Skeletal muscle satellite cell (primary cell): ENCODE measurements at regions not wholly inside any gene's neighbourhood (a gene's known extent, or its start where the extent isn't known, plus 50 kb on each side); places are given as distances from the start of the nearest gene placed in this dataset.
"Not testable (repeated sequence)": the region's sequence is repeated elsewhere in the genome, so short reads cannot be mapped to it uniquely, and the experiment has no call there.

Experiments
- H3K27me3 ChIP-seq: 2 replicates; pipeline ENCODE4 v1.7.0; 2013; ENCODE audit warnings: low read length; ENCODE audit not compliant: control insufficient read depth, insufficient read depth
- H3K36me3 ChIP-seq: 2 replicates; pipeline ENCODE4 v1.7.0; 2013; ENCODE audit warnings: mild to moderate bottlenecking, control low read depth, low read length; ENCODE audit not compliant: insufficient read depth
- H3K4me1 ChIP-seq: 2 replicates; pipeline ENCODE4 v1.7.0; 2013; ENCODE audit warnings: low read length; ENCODE audit not compliant: control insufficient read depth, insufficient read depth
- H3K4me2 ChIP-seq: 2 replicates; pipeline ENCODE4 v1.7.0; 2013; ENCODE audit warnings: mild to moderate bottlenecking, low read length
- H3K4me3 ChIP-seq: 2 replicates; pipeline ENCODE4 v1.7.0; 2013; ENCODE audit warnings: low read length
- H3K9ac ChIP-seq: 2 replicates; pipeline ENCODE4 v1.7.0; 2013; ENCODE audit warnings: mild to moderate bottlenecking, low read depth, low read length, moderate library complexity
- H3K9me3 ChIP-seq: replicated peaks from 2 replicates; pipeline ENCODE4 v1.7.0; 2013; ENCODE audit warnings: mild to moderate bottlenecking, control low read depth, low read length

GRCh38 chr10:56222237-56222636, 138.8 kb downstream of the ZWINT start:
- Histone ChIP-seq H3K9me3 (no peaks in the 10 kb centered on the region), H3K36me3 (no peaks in the 10 kb centered on the region), H3K4me2 (no peak overlapping the region), H3K4me1 (no peaks in the 10 kb centered on the region), H3K4me3 (no peak overlapping the region), H3K9ac (no peak overlapping the region), H3K27me3 (no peaks in the 10 kb centered on the region)

DNA sequence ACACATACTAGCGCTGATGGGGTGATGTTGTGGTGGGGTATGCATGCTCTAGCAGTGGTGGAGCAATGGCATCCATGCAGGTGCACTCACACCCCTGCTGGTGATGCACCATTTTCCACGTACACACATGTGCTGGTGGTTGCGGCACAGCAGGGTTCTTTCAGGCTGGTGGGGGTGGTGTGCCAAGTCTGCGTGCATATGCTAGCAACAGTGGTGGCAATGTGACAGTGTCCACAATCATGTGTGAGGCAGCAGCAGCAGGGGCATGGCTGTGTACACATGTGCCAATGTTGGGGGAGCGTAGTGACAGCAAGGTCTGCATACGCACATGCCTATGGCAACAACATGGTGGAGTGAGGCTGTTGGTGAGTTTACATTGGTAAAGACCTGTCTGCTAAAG, 148.1 kb downstream of the ZWINT start:
- H3K4me2 ChIP-seq, result no peak overlapping the region
- H3K9me3 ChIP-seq, result no peaks in the 10 kb centered on the region
- no peaks in the 10 kb centered on the region for H3K4me1 ChIP-seq
- no peak overlapping the region for H3K9ac ChIP-seq
- no peaks in the 10 kb centered on the region for H3K27me3 ChIP-seq
- H3K36me3 ChIP-seq, result no peaks in the 10 kb centered on the region
- H3K4me3 ChIP-seq, result no peak overlapping the region

DNA sequence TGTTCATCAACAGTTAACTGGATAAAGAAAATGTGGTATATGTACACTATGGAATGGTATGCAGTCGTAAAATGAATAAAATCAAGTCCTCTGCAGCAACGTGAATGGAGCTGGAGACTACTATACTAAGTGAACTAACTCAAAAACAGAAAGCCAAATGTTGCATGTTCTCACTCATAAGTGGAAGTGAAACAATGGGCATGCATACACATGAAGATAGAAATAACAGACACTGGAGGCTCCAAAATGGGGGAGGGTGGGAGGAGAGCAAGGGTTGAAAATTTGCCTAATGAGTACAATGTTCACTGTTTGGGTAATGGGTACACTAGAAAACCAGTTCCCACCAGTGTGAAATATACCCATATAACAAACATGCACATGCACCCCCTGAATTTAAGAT, 179.5 kb downstream of the ZWINT start:
- Histone ChIP-seq H3K4me3 (no peak overlapping the region), H3K4me1 (no peaks in the 10 kb centered on the region), H3K9ac (no peak overlapping the region), H3K9me3 (no peaks in the 10 kb centered on the region), H3K27me3 (no peaks in the 10 kb centered on the region), H3K4me2 (no peak overlapping the region), H3K36me3 (no peaks in the 10 kb centered on the region)

DNA sequence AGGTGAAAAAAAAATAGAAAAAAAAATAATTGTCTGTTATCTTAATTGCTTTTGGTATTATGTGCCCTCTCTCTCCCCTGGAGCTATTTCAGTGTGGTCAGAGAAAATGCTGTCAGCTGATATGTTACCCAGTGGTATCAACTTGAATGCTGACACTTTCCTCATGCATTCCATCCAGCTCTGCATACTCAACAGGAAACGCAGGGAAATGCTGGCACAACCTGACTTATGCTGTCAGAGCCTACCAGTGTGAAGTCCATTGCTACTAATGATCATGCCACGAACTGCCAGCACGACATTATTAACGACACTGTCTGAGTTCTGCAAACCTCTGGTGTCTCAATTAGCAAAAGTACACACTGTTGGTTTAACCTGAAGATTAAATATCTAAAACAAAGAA, 182.8 kb downstream of the ZWINT start:
- Histone ChIP-seq H3K36me3 (no peaks in the 10 kb centered on the region), H3K9ac (no peak overlapping the region), H3K9me3 (no peaks in the 10 kb centered on the region), H3K4me3 (no peak overlapping the region), H3K4me1 (no peaks in the 10 kb centered on the region), H3K4me2 (no peak overlapping the region), H3K27me3 (no peaks in the 10 kb centered on the region)

DNA sequence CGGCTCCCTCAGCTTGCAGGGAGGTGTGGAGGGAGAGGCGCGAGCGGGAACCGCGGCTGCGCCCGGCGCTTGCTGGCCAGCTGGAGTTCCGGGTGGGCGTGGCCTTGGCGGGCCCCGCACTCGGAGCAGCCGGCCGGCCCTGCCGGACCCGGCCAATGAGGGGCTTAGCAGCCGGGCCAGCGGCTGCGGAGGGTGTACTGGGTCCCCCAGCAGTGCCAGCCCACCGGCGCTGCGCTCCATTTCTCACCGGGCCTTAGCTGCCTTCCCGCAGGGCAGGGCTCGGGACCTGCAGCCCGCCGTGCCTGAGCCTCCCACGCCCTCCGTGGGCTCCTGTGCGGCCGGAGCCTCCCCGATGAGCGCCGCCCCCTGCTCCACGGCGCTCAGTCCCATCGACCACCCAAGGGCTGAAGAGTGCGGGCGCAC, 206.0 kb downstream of the ZWINT start:
- not testable (repeated sequence) for H3K36me3 ChIP-seq, H3K9me3 ChIP-seq, H3K4me3 ChIP-seq, H3K4me1 ChIP-seq, H3K9ac ChIP-seq, H3K4me2 ChIP-seq, H3K27me3 ChIP-seq

DNA sequence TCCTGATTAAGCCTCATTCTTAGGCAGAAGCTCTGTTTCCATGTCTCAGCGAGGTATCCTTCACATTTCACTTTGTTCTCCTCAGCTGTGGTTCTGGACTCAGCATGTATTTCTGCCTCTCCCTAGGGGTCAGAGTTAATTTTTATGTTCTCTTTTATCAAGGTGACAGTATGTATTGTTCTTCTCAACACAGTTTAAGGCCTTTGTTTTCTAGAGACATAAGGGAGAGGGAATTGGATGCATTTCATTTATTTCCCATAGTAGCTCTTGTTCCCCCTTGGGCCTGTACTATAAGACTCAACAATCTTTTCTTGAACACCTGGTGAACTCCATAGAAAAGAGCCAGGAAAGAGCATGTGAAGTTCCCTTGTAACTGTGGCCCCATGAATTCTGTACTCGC, 214.3 kb downstream of the ZWINT start:
- H3K9me3 ChIP-seq, result peaks cover 3% of the 10 kb centered on the region
- H3K9ac ChIP-seq, result no peak overlapping the region
- H3K4me1 ChIP-seq, result no peaks in the 10 kb centered on the region
- H3K36me3 ChIP-seq, result no peaks in the 10 kb centered on the region
- no peak overlapping the region for H3K4me3 ChIP-seq
- H3K27me3 ChIP-seq, result no peaks in the 10 kb centered on the region
- H3K4me2 ChIP-seq, result no peak overlapping the region

DNA sequence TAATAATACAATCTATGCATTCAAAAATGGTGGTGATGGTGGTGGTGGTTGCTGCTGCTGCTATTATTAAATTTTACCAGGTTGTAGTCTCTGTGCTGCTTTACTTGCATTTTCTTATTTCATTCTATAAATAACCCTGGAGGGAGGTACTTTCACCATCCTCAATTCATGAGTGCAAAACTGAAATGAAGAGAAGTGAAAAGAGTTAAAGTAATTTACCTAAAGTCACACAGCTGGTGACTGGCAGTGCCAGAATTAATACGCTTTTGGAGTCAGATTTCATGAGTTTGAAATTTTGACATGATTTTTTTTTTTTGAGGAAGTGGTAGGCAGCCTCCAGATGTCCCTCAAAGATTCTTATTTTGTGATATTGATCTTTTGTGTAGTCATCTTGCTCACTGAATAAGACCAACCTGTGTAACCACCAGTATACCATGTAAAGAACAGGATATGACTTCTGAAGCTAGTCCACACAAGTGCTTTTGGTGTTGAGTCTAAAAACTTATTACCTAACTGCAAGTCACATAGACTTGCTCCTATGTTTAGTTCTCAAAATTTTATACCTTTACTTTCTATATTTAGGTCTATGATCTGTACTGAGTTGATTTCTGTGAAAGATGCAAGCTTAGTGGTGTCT, 218.8 kb downstream of the ZWINT start:
- Histone ChIP-seq H3K4me1 (no peaks in the 10 kb centered on the region), H3K36me3 (no peaks in the 10 kb centered on the region), H3K27me3 (no peaks in the 10 kb centered on the region), H3K9ac (no peak overlapping the region), H3K4me2 (no peak overlapping the region), H3K4me3 (no peak overlapping the region), H3K9me3 (peaks cover 3% of the 10 kb centered on the region)

DNA sequence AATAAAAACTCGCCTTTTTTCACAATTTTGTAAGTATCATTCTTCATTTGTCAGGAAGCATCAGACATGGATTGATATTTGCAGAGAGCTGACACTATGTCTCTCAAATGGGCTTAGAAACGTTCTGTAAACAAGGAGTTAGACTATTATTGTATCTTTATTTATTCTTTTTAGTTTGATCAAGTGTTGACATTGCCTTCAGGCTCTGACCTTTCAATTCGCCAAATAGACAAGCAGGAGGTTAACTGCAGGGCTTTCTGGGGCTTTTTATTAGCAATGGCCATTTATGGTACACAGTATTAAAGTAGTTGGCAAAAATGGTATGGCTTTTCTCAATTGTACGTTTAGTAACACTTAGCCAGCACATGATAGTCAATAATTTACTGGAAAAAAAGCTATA, 221.7 kb downstream of the ZWINT start:
- Histone ChIP-seq H3K4me1 (no peaks in the 10 kb centered on the region), H3K27me3 (no peaks in the 10 kb centered on the region), H3K4me2 (no peak overlapping the region), H3K9me3 (no peaks in the 10 kb centered on the region), H3K9ac (no peak overlapping the region), H3K4me3 (no peak overlapping the region), H3K36me3 (no peaks in the 10 kb centered on the region)

GRCh38 chr10:56135828-56136227, 225.2 kb downstream of the ZWINT start:
- H3K9ac ChIP-seq, result no peak overlapping the region
- H3K4me1 ChIP-seq, result no peaks in the 10 kb centered on the region
- H3K27me3 ChIP-seq, result no peaks in the 10 kb centered on the region
- H3K4me3 ChIP-seq, result no peak overlapping the region
- H3K9me3 ChIP-seq, result no peaks in the 10 kb centered on the region
- no peak overlapping the region for H3K4me2 ChIP-seq
- no peaks in the 10 kb centered on the region for H3K36me3 ChIP-seq

GRCh38 chr10:56123247-56123646, 237.8 kb downstream of the ZWINT start:
- Histone ChIP-seq H3K9ac (no peak overlapping the region), H3K4me1 (no peaks in the 10 kb centered on the region), H3K4me2 (no peak overlapping the region), H3K9me3 (no peaks in the 10 kb centered on the region), H3K36me3 (no peaks in the 10 kb centered on the region), H3K4me3 (no peak overlapping the region), H3K27me3 (no peaks in the 10 kb centered on the region)

- no peaks in the 10 kb centered on the region for H3K27me3 ChIP-seq
- H3K4me2 ChIP-seq, result no peak overlapping the region
- no peak overlapping the region for H3K4me3 ChIP-seq
- H3K36me3 ChIP-seq, result no peaks in the 10 kb centered on the region
- peaks cover 4% of the 10 kb centered on the region for H3K9me3 ChIP-seq
- H3K4me1 ChIP-seq, result no peaks in the 10 kb centered on the region
- no peak overlapping the region for H3K9ac ChIP-seq
These were observed 244.4 kb downstream of the ZWINT start for GRCh38 chr10:56116684-56117083.

GRCh38 chr10:56109454-56109853, 251.6 kb downstream of the ZWINT start:
- Histone ChIP-seq H3K4me1 (no peaks in the 10 kb centered on the region), H3K9me3 (no peaks in the 10 kb centered on the region), H3K9ac (no peak overlapping the region), H3K36me3 (no peaks in the 10 kb centered on the region), H3K4me3 (no peak overlapping the region), H3K27me3 (no peaks in the 10 kb centered on the region), H3K4me2 (no peak overlapping the region)
